Esophagus muscularis mucosa (tissue), 4 donors: ENCODE measurements at regions not wholly inside any gene's neighbourhood (a gene's known extent, or its start where the extent isn't known, plus 50 kb on each side); places are given as distances from the start of the nearest gene placed in this dataset.

ENCODE experiments used
- DNase-seq: peaks from one replicate; pipeline ENCODE4 v3.0.0-alpha.2; 2017; ENCODE audit errors: extremely low spot score
- H3K27ac ChIP-seq, 4 donors: fragments of 200-600 bp; sonication (generic); replicated peaks in 1 of 4; 1 replicate in 3 of 4; 2 replicates in 1 of 4; pipeline ENCODE4 v1.5.1; 2016 to 2019; ENCODE audit warnings: mild to moderate bottlenecking in 1 of 4
- H3K27me3 ChIP-seq, 4 donors: fragments of 200-600 bp; sonication (generic); one replicate each; pipeline versions ENCODE4 v1.5.1 to v1.6.0; 2016 to 2019
- H3K36me3 ChIP-seq, 4 donors: fragments of 200-600 bp; sonication (generic); one replicate each; pipeline ENCODE4 v1.5.1; 2016 to 2019
- H3K4me1 ChIP-seq, 4 donors: fragments of 200-600 bp; sonication (generic); one replicate each; pipeline ENCODE4 v1.5.1; 2016 to 2019
- H3K4me3 ChIP-seq, 4 donors: fragments of 200-600 bp; sonication (generic); 1 replicate in 2 of 4; 2 replicates in 2 of 4; pipeline ENCODE4 v1.5.1; 2016 to 2019; ENCODE audit warnings: mild to moderate bottlenecking in 4 of 4, moderate library complexity in 1 of 4
- H3K9me3 ChIP-seq, 4 donors: fragments of 200-600 bp; sonication (generic); 1 replicate in 3 of 4; 2 replicates in 1 of 4; pipeline ENCODE4 v1.5.1; 2016 to 2019
- EP300 ChIP-seq: sonication (generic); formaldehyde crosslinking; IDR thresholded peaks from one replicate; pipeline ENCODE4 v1.6.1; 2017; ENCODE audit warnings: antibody characterized with exemption
- POLR2A ChIP-seq: fragments of 450-650 bp; IDR thresholded peaks from one replicate; pipeline ENCODE4 v1.6.1; 2017; ENCODE audit warnings: antibody characterized with exemption, moderate library complexity, mild to moderate bottlenecking, low read depth
- POLR2AphosphoS5 ChIP-seq, 2 donors: sonication (generic); formaldehyde crosslinking; IDR thresholded peaks; one replicate each; pipeline ENCODE4 v1.6.1; 2017; ENCODE audit warnings: antibody characterized with exemption in 2 of 2
- WGBS: methylation state at CpG from one replicate; pipeline ENCODE4 v1.1.5; 2018; 5-methylcytosine and 5-hydroxymethylcytosine counted together
- intact Hi-C: fragments of 100-400 bp; cut with DNase I; formaldehyde crosslinking; loops from one replicate; pipeline ENCODE4 v1.15.1; 2023
- TF ChIP-seq, protein P1 (sequence below), 3 experiments: fragments of 200-600 bp in 2 of 3; fragments of 450-650 bp in 1 of 3; sonication (generic) in 2 of 3; IDR thresholded peaks; one replicate each; pipeline ENCODE4 v1.5.1; 2017 to 2019; ENCODE audit warnings: antibody characterized with exemption in 3 of 3, mild to moderate bottlenecking in 2 of 3, moderate library complexity in 1 of 3

- Histone ChIP-seq H3K27ac (no peak overlapping the region), H3K36me3 (no peaks in the 10 kb centered on the region), H3K27me3 (no peaks in the 10 kb centered on the region), H3K4me1 (no peaks in the 10 kb centered on the region), H3K9me3 (no peaks in the 10 kb centered on the region), H3K4me3 (no peak overlapping the region)
- TF ChIP-seq, protein P1, sequence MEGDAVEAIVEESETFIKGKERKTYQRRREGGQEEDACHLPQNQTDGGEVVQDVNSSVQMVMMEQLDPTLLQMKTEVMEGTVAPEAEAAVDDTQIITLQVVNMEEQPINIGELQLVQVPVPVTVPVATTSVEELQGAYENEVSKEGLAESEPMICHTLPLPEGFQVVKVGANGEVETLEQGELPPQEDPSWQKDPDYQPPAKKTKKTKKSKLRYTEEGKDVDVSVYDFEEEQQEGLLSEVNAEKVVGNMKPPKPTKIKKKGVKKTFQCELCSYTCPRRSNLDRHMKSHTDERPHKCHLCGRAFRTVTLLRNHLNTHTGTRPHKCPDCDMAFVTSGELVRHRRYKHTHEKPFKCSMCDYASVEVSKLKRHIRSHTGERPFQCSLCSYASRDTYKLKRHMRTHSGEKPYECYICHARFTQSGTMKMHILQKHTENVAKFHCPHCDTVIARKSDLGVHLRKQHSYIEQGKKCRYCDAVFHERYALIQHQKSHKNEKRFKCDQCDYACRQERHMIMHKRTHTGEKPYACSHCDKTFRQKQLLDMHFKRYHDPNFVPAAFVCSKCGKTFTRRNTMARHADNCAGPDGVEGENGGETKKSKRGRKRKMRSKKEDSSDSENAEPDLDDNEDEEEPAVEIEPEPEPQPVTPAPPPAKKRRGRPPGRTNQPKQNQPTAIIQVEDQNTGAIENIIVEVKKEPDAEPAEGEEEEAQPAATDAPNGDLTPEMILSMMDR (IDR thresholded peaks at IDR 0.05), result no peak
- no peak for TF ChIP-seq EP300
- no peak for TF ChIP-seq POLR2A
- TF ChIP-seq POLR2AphosphoS5 (IDR thresholded peaks at IDR 0.05), result no peak
- no peak for DNase-seq
- intact Hi-C loops, result no loop called here
- 91% methylated on average over 3 of the region's 3 CpGs for WGBS
Observed at GRCh38 chr6:135578976-135579375, 81.4 kb upstream of the AHI1 start.

DNA sequence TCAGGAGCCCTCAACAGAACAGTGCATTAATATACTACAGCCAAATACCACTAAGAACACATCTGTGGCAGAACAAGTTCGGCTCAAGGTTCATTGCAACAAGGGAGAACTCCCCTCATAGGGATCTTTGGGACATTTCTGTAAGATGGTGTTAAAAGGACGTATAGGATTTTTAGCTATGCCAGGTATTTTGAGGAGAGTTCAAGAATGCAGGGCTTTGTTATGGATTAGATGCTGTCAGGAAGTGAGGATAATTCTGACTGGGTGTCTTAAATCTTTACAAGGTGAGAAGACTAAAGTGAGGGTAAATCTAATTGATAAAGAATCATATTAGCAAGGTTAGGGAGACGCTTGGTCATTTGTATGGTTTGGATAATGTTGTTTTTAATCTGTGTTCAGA lies 83.7 kb upstream of the AHI1 start:
- 89% methylated on average over 3 of the region's 3 CpGs for WGBS
- TF ChIP-seq POLR2AphosphoS5 (IDR thresholded peaks at IDR 0.05), result no peak
- TF ChIP-seq, protein P1 (IDR thresholded peaks at IDR 0.05), result no peak
- no peak for TF ChIP-seq EP300
- no peak for TF ChIP-seq POLR2A

DNA sequence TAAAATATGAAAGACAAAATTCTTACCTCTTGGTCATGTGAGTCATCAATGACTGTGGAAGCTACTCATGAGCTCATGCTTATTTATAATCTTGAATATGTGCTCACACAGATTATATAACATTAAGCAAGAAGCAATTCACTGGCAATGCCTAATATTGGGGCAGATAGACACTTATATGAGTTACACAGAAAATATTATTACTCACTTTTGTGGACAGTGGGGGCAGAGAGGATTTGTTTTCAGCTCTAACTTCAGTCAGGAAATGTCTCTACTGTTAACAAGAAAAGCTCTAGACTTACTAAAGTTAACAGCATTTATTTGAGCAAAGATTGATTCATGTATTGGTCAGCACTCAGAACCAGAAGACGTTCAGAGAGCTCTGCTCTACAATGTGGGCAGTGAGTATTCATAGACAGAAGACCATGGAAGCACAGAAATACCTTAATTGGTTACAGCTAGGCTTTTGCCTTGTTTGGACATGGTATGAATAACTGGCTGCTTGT lies 85.8 kb upstream of the AHI1 start:
- Histone ChIP-seq H3K27ac (no peak overlapping the region), H3K36me3 (no peaks in the 10 kb centered on the region), H3K4me3 (no peak overlapping the region), H3K4me1 (no peaks in the 10 kb centered on the region), H3K9me3 (no peaks in the 10 kb centered on the region), H3K27me3 (no peaks in the 10 kb centered on the region)
- 50% methylated on average over 1 of the region's 1 CpG for WGBS
- DNase-seq, result no peak
- TF ChIP-seq EP300 (no peak), POLR2A (no peak), POLR2AphosphoS5 (IDR thresholded peaks at IDR 0.05) (no peak)
- TF ChIP-seq, protein P1 (IDR thresholded peaks at IDR 0.05), result no peak
- intact Hi-C loops, result no loop called here

More for the DNA sequence above, 83.7 kb upstream of the AHI1 start:
- H3K27ac ChIP-seq, result no peak overlapping the region
- H3K4me3 ChIP-seq, result no peak overlapping the region
- H3K4me1 ChIP-seq, result no peaks in the 10 kb centered on the region
- no peaks in the 10 kb centered on the region for H3K27me3 ChIP-seq
- intact Hi-C loops, result no loop called here
- H3K36me3 ChIP-seq, result no peaks in the 10 kb centered on the region
- H3K9me3 ChIP-seq, result no peaks in the 10 kb centered on the region
- no peak for DNase-seq

DNA sequence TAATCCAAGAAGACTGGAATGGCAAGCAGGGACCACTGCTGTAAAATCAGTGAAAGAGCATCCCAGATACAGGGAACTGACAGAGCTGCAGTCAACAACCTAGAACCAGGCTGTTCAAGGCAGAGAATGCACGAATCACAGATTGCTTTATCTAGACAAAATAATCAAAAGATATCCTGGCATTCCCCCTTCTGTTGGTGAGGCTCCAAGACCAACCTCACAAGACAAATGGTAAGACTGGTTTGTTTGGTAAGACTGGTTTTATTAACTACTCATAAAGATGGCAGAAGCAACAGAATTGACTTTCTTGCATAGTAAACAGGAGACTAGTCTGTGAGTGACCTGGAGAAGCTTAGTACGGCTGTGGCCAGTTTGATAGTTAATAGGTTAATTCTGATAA lies 88.8 kb upstream of the AHI1 start:
- H3K9me3 ChIP-seq, result no peaks in the 10 kb centered on the region
- H3K27me3 ChIP-seq, result no peaks in the 10 kb centered on the region
- H3K4me1 ChIP-seq, result no peaks in the 10 kb centered on the region
- no peaks in the 10 kb centered on the region for H3K36me3 ChIP-seq
- intact Hi-C loops, result no loop called here
- TF ChIP-seq POLR2AphosphoS5 (IDR thresholded peaks at IDR 0.05), result no peak
- TF ChIP-seq, protein P1 (IDR thresholded peaks at IDR 0.05), result no peak
- no peak for TF ChIP-seq EP300
- no peak for TF ChIP-seq POLR2A
- 92% methylated on average over 2 of the region's 2 CpGs for WGBS
- no peak for DNase-seq
- H3K27ac ChIP-seq, result no peak overlapping the region
- H3K4me3 ChIP-seq, result no peak overlapping the region

DNA sequence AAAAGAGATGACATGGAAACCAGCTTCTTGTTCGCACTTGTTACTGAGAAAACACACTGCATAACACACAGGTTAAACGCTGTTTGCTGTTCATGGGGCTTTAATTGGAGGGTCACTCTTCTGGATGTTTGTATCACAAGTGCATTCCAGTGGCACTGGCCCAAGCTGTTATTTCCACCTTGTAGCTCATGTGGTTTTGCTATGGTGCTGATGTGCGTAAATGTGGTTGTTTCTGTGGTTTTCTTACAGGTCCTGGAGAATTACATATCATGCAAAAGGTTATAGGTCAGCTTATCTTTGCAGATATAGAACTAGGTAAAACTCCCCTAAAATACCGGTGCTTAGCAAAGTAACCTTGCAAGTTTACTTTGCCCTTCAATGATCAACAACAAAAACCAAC lies 89.3 kb upstream of the AHI1 start:
- TF ChIP-seq POLR2AphosphoS5 (IDR thresholded peaks at IDR 0.05), result no peak
- no peak for DNase-seq
- Histone ChIP-seq H3K36me3 (no peaks in the 10 kb centered on the region), H3K9me3 (no peaks in the 10 kb centered on the region), H3K4me1 (no peaks in the 10 kb centered on the region), H3K27me3 (no peaks in the 10 kb centered on the region), H3K27ac (no peak overlapping the region), H3K4me3 (no peak overlapping the region)
- WGBS, result 88% methylated on average over 4 of the region's 4 CpGs
- intact Hi-C loops, result no loop called here
